HepG2 (cell line): ENCODE measurements at regions not wholly inside any gene's neighbourhood (a gene's known extent, or its start where the extent isn't known, plus 50 kb on each side); places are given as distances from the start of the nearest gene placed in this dataset.

Experiments
- ATAC-seq: fragments of 200-7000 bp; cut with Tn5 transposase; 3 replicates; pipeline ENCODE4 v1.9.1; 2020; ENCODE audit warnings: mild to moderate bottlenecking, moderate library complexity
- BruUV-seq: library from RNA; stranded (reverse); fragments of 400-500 nt; replicated peaks from 2 replicates; lab custom pipeline; 2021; lab: Mats Ljungman, UMichigan
- CTCF ChIA-PET: fragments of 300-600 bp; formaldehyde crosslinking; extraction: SDS; loops from one replicate; lab custom pipeline; 2021; ENCODE audit warnings: low total read pairs, inconsistent platforms, low intra/inter-chr PET ratio; lab: Yijun Ruan, JAX
- POLR2A ChIA-PET: fragments of 350-600 bp; sonication (Branson Sonifier 250); formaldehyde crosslinking; loops from one replicate; lab custom pipeline; 2020; ENCODE audit warnings: antibody characterized with exemption, inconsistent platforms; lab: Yijun Ruan, JAX
- DNase-seq: peaks from one replicate; pipeline ENCODE4 v3.0.0-alpha.2; 2015; ENCODE audit warnings: low spot score
- FAIRE-seq: peaks from 3 replicates; lab custom pipeline; 2011; peaks lifted over from hg19 to GRCh38; lab: Jason Lieb, UNC
- H2AFZ ChIP-seq: one replicate; pipeline ENCODE4 v1.6.1; 2011; ENCODE audit warnings: low read length, inconsistent platforms
- H3K27ac ChIP-seq: fragments of 300-600 bp; 3 replicates; pipeline ENCODE4 v1.8.0; 2011; ENCODE audit warnings: mixed run types, mild to moderate bottlenecking, mixed read lengths, low read length, inconsistent platforms; ENCODE audit not compliant: insufficient read depth; ENCODE audit errors: extremely low read length
- H3K27me3 ChIP-seq, 2 experiments: fragments of 200-600 bp in 1 of 2; 2 replicates in 1 of 2; 3 replicates in 1 of 2; pipeline versions ENCODE4 v1.6.0 to v1.8.0; 2011; ENCODE audit warnings: low read length in 2 of 2, mild to moderate bottlenecking in 2 of 2, moderate library complexity in 2 of 2, inconsistent platforms in 1 of 2; ENCODE audit not compliant: insufficient read depth in 2 of 2, control insufficient read depth in 1 of 2
- H3K36me3 ChIP-seq, 2 experiments: fragments of 200-600 bp in 1 of 2; replicated peaks in 1 of 2; 2 replicates in 1 of 2; 3 replicates in 1 of 2; pipeline versions ENCODE4 v1.5.1 to v1.8.0; 2011; ENCODE audit warnings: low read length in 2 of 2, inconsistent platforms in 1 of 2; ENCODE audit not compliant: insufficient read depth in 2 of 2, control insufficient read depth in 1 of 2
- H3K4me1 ChIP-seq: 2 replicates; pipeline ENCODE4 v1.5.1; 2012; ENCODE audit warnings: low read length, inconsistent platforms; ENCODE audit not compliant: insufficient read depth
- H3K4me2 ChIP-seq: 2 replicates; pipeline ENCODE4 v1.6.0; 2011; ENCODE audit warnings: low read depth, low read length, inconsistent platforms
- H3K4me3 ChIP-seq, 3 experiments: fragments of 200-600 bp in 1 of 3; sonication (generic), shearing (Covaris generic) in 1 of 3; replicated peaks in 1 of 3; 2 replicates each; pipeline ENCODE4 v1.5.1; 2011 to 2016; ENCODE audit warnings: low read length in 3 of 3, inconsistent platforms in 2 of 3, low read depth in 2 of 3, mild to moderate bottlenecking in 2 of 3, control low read depth in 1 of 3, mixed read lengths in 1 of 3; ENCODE audit not compliant: insufficient read depth in 1 of 3
- H3K79me2 ChIP-seq: one replicate; pipeline ENCODE4 v1.6.1; 2011; ENCODE audit warnings: low read length, inconsistent platforms; ENCODE audit not compliant: insufficient read depth
- H3K9ac ChIP-seq: 2 replicates; pipeline ENCODE4 v1.6.0; 2011; ENCODE audit warnings: mild to moderate bottlenecking, low read depth, low read length, inconsistent platforms; ENCODE audit not compliant: insufficient read depth
- H3K9me3 ChIP-seq: 2 replicates; pipeline ENCODE4 v1.5.1; 2012; ENCODE audit warnings: mild to moderate bottlenecking, low read length
- H4K20me1 ChIP-seq: 2 replicates; pipeline ENCODE4 v1.6.0; 2011; ENCODE audit warnings: inconsistent platforms, mild to moderate bottlenecking, low read length, moderate library complexity; ENCODE audit not compliant: insufficient read depth
- IKZF1 ChIP-seq: fragments of 450-650 bp; IDR thresholded peaks from 2 replicates; pipeline ENCODE4 v1.7.1; 2016
- MYNN ChIP-seq: sonication (generic); formaldehyde crosslinking; IDR thresholded peaks from 2 replicates; pipeline ENCODE4 v1.4.0; 2020; ENCODE audit warnings: mild to moderate bottlenecking, low read depth, missing genetic modification reagents
- NCOA1 ChIP-seq: sonication (generic); formaldehyde crosslinking; IDR thresholded peaks from 2 replicates; pipeline ENCODE4 v1.9.0; 2021; ENCODE audit warnings: missing genetic modification reagents
- NFATC3 ChIP-seq: sonication (generic); formaldehyde crosslinking; IDR thresholded peaks from 2 replicates; pipeline ENCODE4 v1.5.1; 2020; ENCODE audit warnings: mild to moderate bottlenecking, missing genetic modification reagents
- POLR2AphosphoS5 ChIP-seq: IDR thresholded peaks from 2 replicates; pipeline ENCODE4 v1.6.1; 2012; ENCODE audit warnings: low read depth, low read length
- RBAK ChIP-seq: sonication (generic); formaldehyde crosslinking; IDR thresholded peaks from 2 replicates; pipeline ENCODE4 v1.5.1; 2020; ENCODE audit warnings: mild to moderate bottlenecking, missing genetic modification reagents
- SIX1 ChIP-seq: sonication (generic); formaldehyde crosslinking; IDR thresholded peaks from 2 replicates; pipeline ENCODE4 v1.4.0; 2020; ENCODE audit warnings: missing genetic modification reagents, borderline replicate concordance
- SMARCE1 ChIP-seq: fragments of 450-650 bp; IDR thresholded peaks from 2 replicates; pipeline ENCODE4 v1.6.1; 2017; ENCODE audit warnings: borderline replicate concordance
- TAF1 ChIP-seq: sonication (generic); formaldehyde crosslinking; IDR thresholded peaks from 2 replicates; pipeline ENCODE4 v1.4.0; 2020; ENCODE audit warnings: missing genetic modification reagents
- THAP11 ChIP-seq: IDR thresholded peaks from 2 replicates; pipeline ENCODE4 v1.6.1; 2016; ENCODE audit warnings: missing biosample characterization, missing genetic modification reagents
- ZBTB8A ChIP-seq: sonication (generic); formaldehyde crosslinking; IDR thresholded peaks from 2 replicates; pipeline ENCODE4 v1.4.0; 2020; ENCODE audit warnings: mild to moderate bottlenecking, low read depth, missing genetic modification reagents, borderline replicate concordance
- ZFP36 ChIP-seq: fragments of 150-350 bp; IDR thresholded peaks from 2 replicates; pipeline ENCODE4 v1.6.1; 2018; ENCODE audit warnings: borderline replicate concordance, low read length, low read depth; ENCODE audit not compliant: partially characterized antibody
- ZFY ChIP-seq: sonication (generic); formaldehyde crosslinking; IDR thresholded peaks from 2 replicates; pipeline ENCODE4 v1.4.0; 2020; ENCODE audit warnings: missing genetic modification reagents
- ZNF253 ChIP-seq: sonication (generic); formaldehyde crosslinking; IDR thresholded peaks from 2 replicates; pipeline ENCODE4 v1.8.0; 2022; ENCODE audit warnings: mild to moderate bottlenecking, missing genetic modification reagents, borderline replicate concordance
- ZNF605 ChIP-seq: sonication (generic); formaldehyde crosslinking; IDR thresholded peaks from 2 replicates; pipeline ENCODE4 v1.8.0; 2022; ENCODE audit warnings: mild to moderate bottlenecking, missing genetic modification reagents
- ZNF652 ChIP-seq: IDR thresholded peaks from 2 replicates; pipeline ENCODE4 v1.6.1; 2016; ENCODE audit warnings: low read depth, borderline replicate concordance
- ZNF678 ChIP-seq: sonication (generic); formaldehyde crosslinking; IDR thresholded peaks from 2 replicates; pipeline ENCODE4 v1.4.0; 2020; ENCODE audit warnings: mild to moderate bottlenecking, missing genetic modification reagents
- WGBS: methylation state at CpG from one replicate; pipeline ENCODE4 v1.1.6; 2017; ENCODE audit warnings: low lambda C conversion rate; 5-methylcytosine and 5-hydroxymethylcytosine counted together
- in situ Hi-C: cut with HindIII; loops from 2 replicates; pipeline ENCODE4 v1.10.0; 2017; ENCODE audit warnings: low pct_unique_long_range_greater_than_20kb; ENCODE audit not compliant: extremely low pct_ligation_motif_present
- intact Hi-C: fragments of 100-400 bp; cut with micrococcal nuclease; formaldehyde crosslinking; loops from one replicate; pipeline ENCODE4 v1.10.0; 2022; ENCODE audit not compliant: unreplicated experiment
- TF ChIP-seq, protein P1 (sequence below): sonication (generic); formaldehyde crosslinking; conservative IDR thresholded peaks from 2 replicates; pipeline ENCODE4 v1.4.0; 2020; ENCODE audit warnings: missing genetic modification reagents
- TF ChIP-seq, protein P2 (sequence below): sonication (generic); formaldehyde crosslinking; IDR thresholded peaks from 2 replicates; pipeline ENCODE4 v1.4.0; 2020; ENCODE audit warnings: missing genetic modification reagents
- TF ChIP-seq, protein P3 (sequence below): sonication (generic); formaldehyde crosslinking; IDR thresholded peaks from 2 replicates; pipeline ENCODE4 v1.4.0; 2020; ENCODE audit warnings: low read depth, mild to moderate bottlenecking, missing genetic modification reagents

DNA sequence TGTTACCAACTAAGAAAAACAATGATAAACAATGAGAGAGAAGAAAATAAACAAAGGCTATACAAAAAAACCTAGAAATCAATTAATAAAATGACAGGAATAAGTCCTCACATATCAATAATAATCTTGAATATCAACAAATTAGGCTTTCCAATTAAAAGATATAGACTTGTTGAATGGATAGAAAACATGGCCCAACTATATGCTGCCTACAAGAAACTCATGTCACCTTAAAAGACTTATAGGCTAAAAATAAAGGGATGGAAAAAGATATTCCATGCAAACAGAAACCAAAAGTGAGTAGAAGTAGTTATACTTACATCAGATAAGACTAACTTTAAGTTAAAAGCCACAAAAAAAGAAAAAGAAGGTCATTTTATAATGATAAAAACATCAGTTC is 183.9 kb downstream of the MYRFL start:
- no peak for ATAC-seq
- intact Hi-C loops, result no loop called here

DNA sequence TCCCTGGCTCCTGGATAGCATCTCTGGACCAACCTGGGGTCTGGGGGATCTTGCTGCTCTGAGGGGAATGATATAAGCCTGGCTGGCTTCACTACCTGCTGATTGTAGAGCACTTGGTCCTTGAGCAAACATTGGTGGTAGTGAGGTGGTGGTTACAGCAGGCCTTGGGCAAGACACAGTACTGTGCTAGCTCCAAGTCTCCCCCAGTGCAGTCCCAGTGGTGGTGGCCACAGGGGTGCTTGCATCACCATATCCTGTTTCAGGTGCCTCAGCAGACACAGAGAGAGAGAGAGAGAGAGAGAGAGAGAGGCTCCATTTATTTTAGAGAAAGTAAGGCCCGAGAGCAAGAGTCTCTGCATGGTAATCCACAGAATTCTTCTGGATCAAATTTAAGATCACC is 186.3 kb downstream of the MYRFL start:
- Histone ChIP-seq H3K9me3 (peaks cover 14% of the 10 kb centered on the region), H2AFZ (no peak overlapping the region), H3K27ac (no peak overlapping the region), H3K4me2 (no peak overlapping the region), H3K36me3 (no peaks in the 10 kb centered on the region), H3K9ac (no peak overlapping the region), H3K27me3 (no peaks in the 10 kb centered on the region), H3K4me1 (no peaks in the 10 kb centered on the region), H3K4me3 (no peak overlapping the region), H3K79me2 (no peaks in the 10 kb centered on the region), H4K20me1 (no peaks in the 10 kb centered on the region)
- no peak for FAIRE-seq
- ATAC-seq, result no peak
- intact Hi-C loops, result no loop called here
- WGBS, result 0% methylated on average over 1 of the region's 1 CpG
- POLR2A ChIA-PET, result no interaction called here
- in situ Hi-C loops, result no loop called here
- BruUV-seq, result no TSS peak
- DNase-seq, result no peak
- CTCF ChIA-PET, result no interaction called here
- TF ChIP-seq, protein P1, sequence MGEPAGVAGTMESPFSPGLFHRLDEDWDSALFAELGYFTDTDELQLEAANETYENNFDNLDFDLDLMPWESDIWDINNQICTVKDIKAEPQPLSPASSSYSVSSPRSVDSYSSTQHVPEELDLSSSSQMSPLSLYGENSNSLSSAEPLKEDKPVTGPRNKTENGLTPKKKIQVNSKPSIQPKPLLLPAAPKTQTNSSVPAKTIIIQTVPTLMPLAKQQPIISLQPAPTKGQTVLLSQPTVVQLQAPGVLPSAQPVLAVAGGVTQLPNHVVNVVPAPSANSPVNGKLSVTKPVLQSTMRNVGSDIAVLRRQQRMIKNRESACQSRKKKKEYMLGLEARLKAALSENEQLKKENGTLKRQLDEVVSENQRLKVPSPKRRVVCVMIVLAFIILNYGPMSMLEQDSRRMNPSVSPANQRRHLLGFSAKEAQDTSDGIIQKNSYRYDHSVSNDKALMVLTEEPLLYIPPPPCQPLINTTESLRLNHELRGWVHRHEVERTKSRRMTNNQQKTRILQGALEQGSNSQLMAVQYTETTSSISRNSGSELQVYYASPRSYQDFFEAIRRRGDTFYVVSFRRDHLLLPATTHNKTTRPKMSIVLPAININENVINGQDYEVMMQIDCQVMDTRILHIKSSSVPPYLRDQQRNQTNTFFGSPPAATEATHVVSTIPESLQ (CRISPR knock-in tag), result no peak
- TF ChIP-seq SIX1 (CRISPR knock-in tag) (no peak), ZNF678 (no peak), SMARCE1 (no peak), MYNN (no peak), NFATC3 (CRISPR knock-in tag) (no peak), ZNF652 (CRISPR knock-in tag) (no peak), THAP11 (CRISPR knock-in tag) (no peak), ZNF605 (CRISPR knock-in tag) (no peak), ZFY (CRISPR knock-in tag) (no peak), NCOA1 (CRISPR knock-in tag) (no peak), POLR2AphosphoS5 (no peak), ZFP36 (no peak), TAF1 (CRISPR knock-in tag) (no peak), IKZF1 (no peak)
- TF ChIP-seq, protein P2, sequence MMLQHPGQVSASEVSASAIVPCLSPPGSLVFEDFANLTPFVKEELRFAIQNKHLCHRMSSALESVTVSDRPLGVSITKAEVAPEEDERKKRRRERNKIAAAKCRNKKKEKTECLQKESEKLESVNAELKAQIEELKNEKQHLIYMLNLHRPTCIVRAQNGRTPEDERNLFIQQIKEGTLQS (CRISPR knock-in tag), result no peak
- TF ChIP-seq, protein P3, sequence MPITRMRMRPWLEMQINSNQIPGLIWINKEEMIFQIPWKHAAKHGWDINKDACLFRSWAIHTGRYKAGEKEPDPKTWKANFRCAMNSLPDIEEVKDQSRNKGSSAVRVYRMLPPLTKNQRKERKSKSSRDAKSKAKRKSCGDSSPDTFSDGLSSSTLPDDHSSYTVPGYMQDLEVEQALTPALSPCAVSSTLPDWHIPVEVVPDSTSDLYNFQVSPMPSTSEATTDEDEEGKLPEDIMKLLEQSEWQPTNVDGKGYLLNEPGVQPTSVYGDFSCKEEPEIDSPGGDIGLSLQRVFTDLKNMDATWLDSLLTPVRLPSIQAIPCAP (CRISPR knock-in tag), result no peak

More for the DNA sequence above, 183.9 kb downstream of the MYRFL start:
- Histone ChIP-seq H2AFZ (no peak overlapping the region), H4K20me1 (no peaks in the 10 kb centered on the region), H3K4me3 (no peak overlapping the region), H3K4me1 (no peaks in the 10 kb centered on the region), H3K36me3 (no peaks in the 10 kb centered on the region), H3K79me2 (no peaks in the 10 kb centered on the region), H3K27ac (no peak overlapping the region), H3K4me2 (no peak overlapping the region), H3K9ac (no peak overlapping the region), H3K27me3 (no peaks in the 10 kb centered on the region), H3K9me3 (peaks cover 14% of the 10 kb centered on the region)
- TF ChIP-seq ZBTB8A, result no peak
- no peak for TF ChIP-seq RBAK (CRISPR knock-in tag)
- TF ChIP-seq ZNF253 (CRISPR knock-in tag), result no peak
- DNase-seq, result no peak
- ChIA-PET CTCF (no interaction called here), POLR2A (no interaction called here)
- BruUV-seq, result no TSS peak
- in situ Hi-C loops, result no loop called here
- FAIRE-seq, result no peak
